Caco-2 (cell line): ENCODE measurements at regions not wholly inside any gene's neighbourhood (a gene's known extent, or its start where the extent isn't known, plus 50 kb on each side); places are given as distances from the start of the nearest gene placed in this dataset.

Source experiments
- BruUV-seq: library from RNA; stranded (reverse); fragments of 400-500 nt; replicated peaks from 2 replicates; lab custom pipeline; 2021; lab: Mats Ljungman, UMichigan
- CTCF ChIA-PET: fragments of 300-600 bp; sonication (Branson Sonifier 250); formaldehyde crosslinking; loops from one replicate; lab custom pipeline; 2022; ENCODE audit warnings: antibody characterized with exemption; lab: Charles Lee
- POLR2A ChIA-PET: fragments of 300-600 bp; sonication (Branson Sonifier 250); formaldehyde crosslinking; loops from one replicate; lab custom pipeline; 2022; ENCODE audit warnings: antibody characterized with exemption; lab: Charles Lee
- DNase-seq, 2 experiments: peaks; one replicate each; pipeline versions ENCODE4 v3.0.0 to v3.0.0-alpha.2; 2020 to 2022
- H3K27me3 ChIP-seq: replicated peaks from 2 replicates; pipeline ENCODE4 v1.6.0; 2011; ENCODE audit warnings: low read length; ENCODE audit not compliant: control insufficient read depth, insufficient read depth
- H3K36me3 ChIP-seq: 2 replicates; pipeline ENCODE4 v1.5.1; 2011; ENCODE audit warnings: low read length; ENCODE audit not compliant: control insufficient read depth, insufficient read depth
- H3K4me1 ChIP-seq: fragments of 250-450 bp; sonication (Bioruptor Pico); 2 replicates; pipeline ENCODE4 v1.5.1; 2020; ENCODE audit warnings: mild to moderate bottlenecking
- H3K4me3 ChIP-seq: 2 replicates; pipeline ENCODE4 v1.5.1; 2011; ENCODE audit warnings: low read depth, mild to moderate bottlenecking, control low read depth, low read length
- H3K9me3 ChIP-seq: fragments of 250-450 bp; sonication (Bioruptor Pico); 2 replicates; pipeline ENCODE4 v1.5.1; 2020; ENCODE audit warnings: mild to moderate bottlenecking, moderate library complexity
- H3K27ac Mint-ChIP-seq: one replicate; pipeline ENCODE4 v1.8.0; 2022; ENCODE audit warnings: mixed read lengths; ENCODE audit not compliant: unreplicated experiment
- H3K27me3 Mint-ChIP-seq: one replicate; pipeline ENCODE4 v1.8.0; 2022; ENCODE audit warnings: mixed read lengths; ENCODE audit not compliant: insufficient read depth, unreplicated experiment
- H3K36me3 Mint-ChIP-seq: one replicate; pipeline ENCODE4 v1.8.0; 2022; ENCODE audit warnings: mild to moderate bottlenecking, mixed read lengths; ENCODE audit not compliant: insufficient read depth, unreplicated experiment
- H3K4me1 Mint-ChIP-seq: one replicate; pipeline ENCODE4 v1.8.0; 2022; ENCODE audit warnings: low read depth, mixed read lengths; ENCODE audit not compliant: unreplicated experiment
- H3K4me3 Mint-ChIP-seq: one replicate; pipeline ENCODE4 v1.8.0; 2022; ENCODE audit warnings: mild to moderate bottlenecking, moderate library complexity, mixed read lengths; ENCODE audit not compliant: unreplicated experiment
- H3K9me3 Mint-ChIP-seq: one replicate; pipeline ENCODE4 v1.8.0; 2022; ENCODE audit warnings: mixed read lengths; ENCODE audit not compliant: unreplicated experiment
- intact Hi-C: fragments of 100-400 bp; cut with micrococcal nuclease; formaldehyde crosslinking; loops from one replicate; pipeline ENCODE4 v1.10.0; 2022; ENCODE audit not compliant: unreplicated experiment
- TF ChIP-seq, protein P1 (sequence below), 2 experiments: fragments of 200-600 bp in 1 of 2; IDR thresholded peaks; 1 replicate in 1 of 2; 2 replicates in 1 of 2; pipeline versions ENCODE4 v1.5.1 to v1.8.0; 2011 to 2022; ENCODE audit warnings: antibody characterized with exemption in 1 of 2, control low read depth in 1 of 2, inconsistent platforms in 1 of 2, low read depth in 1 of 2, low read length in 1 of 2, mild to moderate bottlenecking in 1 of 2, moderate library complexity in 1 of 2; ENCODE audit not compliant: insufficient read depth in 1 of 2, severe bottlenecking in 1 of 2, unreplicated experiment in 1 of 2

DNA sequence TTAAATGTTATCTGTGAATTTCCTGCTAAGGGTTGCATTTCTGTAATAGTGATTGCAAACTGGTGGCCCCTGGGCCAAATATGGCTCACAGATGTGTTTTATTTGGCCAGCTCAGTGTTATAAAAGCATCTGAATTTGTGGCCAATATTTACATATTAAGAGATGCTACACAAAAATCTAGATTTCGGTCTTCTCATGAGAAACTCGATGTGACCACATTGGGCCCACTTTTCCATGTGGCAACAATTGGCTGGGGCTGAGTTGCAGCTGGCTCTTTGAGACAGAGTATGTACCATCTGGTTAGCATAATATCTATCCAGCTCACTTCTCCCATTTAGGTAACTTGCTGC is 244.5 kb upstream of the POU2AF2 start:
- Mint-ChIP-seq H3K4me3 (no peak overlapping the region), H3K36me3 (no peaks in the 10 kb centered on the region), H3K9me3 (no peaks in the 10 kb centered on the region), H3K4me1 (no peaks in the 10 kb centered on the region), H3K27me3 (peaks cover 4% of the 10 kb centered on the region), H3K27ac (no peak overlapping the region)
- TF ChIP-seq, protein P1, sequence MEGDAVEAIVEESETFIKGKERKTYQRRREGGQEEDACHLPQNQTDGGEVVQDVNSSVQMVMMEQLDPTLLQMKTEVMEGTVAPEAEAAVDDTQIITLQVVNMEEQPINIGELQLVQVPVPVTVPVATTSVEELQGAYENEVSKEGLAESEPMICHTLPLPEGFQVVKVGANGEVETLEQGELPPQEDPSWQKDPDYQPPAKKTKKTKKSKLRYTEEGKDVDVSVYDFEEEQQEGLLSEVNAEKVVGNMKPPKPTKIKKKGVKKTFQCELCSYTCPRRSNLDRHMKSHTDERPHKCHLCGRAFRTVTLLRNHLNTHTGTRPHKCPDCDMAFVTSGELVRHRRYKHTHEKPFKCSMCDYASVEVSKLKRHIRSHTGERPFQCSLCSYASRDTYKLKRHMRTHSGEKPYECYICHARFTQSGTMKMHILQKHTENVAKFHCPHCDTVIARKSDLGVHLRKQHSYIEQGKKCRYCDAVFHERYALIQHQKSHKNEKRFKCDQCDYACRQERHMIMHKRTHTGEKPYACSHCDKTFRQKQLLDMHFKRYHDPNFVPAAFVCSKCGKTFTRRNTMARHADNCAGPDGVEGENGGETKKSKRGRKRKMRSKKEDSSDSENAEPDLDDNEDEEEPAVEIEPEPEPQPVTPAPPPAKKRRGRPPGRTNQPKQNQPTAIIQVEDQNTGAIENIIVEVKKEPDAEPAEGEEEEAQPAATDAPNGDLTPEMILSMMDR (IDR thresholded peaks at IDR 0.05; ENCODE audit: insufficient read depth in 1 of 2, low read depth in 1 of 2, low read length in 1 of 2, severe bottlenecking in 1 of 2, unreplicated experiment in 1 of 2) = no peak
- BruUV-seq = no TSS peak
- Histone ChIP-seq H3K4me1 (no peaks in the 10 kb centered on the region), H3K27me3 (no peaks in the 10 kb centered on the region; the same call in 1 of the 2 replicates), H3K36me3 (no peaks in the 10 kb centered on the region), H3K9me3 (no peaks in the 10 kb centered on the region), H3K4me3 (no peak overlapping the region)
- ChIA-PET CTCF (no interaction called here), POLR2A (no interaction called here)
- DNase-seq = no peak
- intact Hi-C loops = no loop called here

DNA sequence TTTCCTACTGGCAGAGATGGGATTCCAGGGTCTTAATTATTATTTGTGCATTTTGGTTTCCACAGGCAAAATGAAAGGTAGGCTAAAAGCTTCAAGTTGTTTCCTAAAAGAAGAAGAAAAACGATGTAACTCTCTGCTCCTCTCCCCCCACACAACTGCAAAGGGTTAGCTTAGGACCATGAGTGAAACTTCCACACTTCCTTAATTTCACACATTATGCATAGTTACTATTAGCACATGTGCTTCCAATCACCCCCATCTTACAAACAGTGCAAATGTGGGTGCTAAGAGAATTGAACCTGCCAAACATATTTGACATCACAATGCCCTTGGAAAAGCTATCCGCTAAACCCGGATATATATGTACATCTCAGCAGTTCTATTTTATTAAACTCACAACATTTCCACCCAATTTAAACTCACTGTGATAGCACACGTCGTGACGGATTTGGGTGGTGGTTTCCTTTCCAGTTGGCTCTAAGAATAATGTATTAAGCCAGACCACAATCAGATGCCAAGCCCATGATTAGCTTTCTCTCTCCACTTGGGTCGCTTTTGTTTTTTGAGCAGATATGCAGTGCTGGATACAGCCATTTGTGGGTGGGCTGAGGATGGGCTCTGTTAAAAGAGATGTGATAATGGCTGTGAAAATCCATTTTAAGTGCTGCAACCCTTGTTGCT is 245.0 kb upstream of the POU2AF2 start:
- TF ChIP-seq, protein P1 (IDR thresholded peaks at IDR 0.05; ENCODE audit: insufficient read depth in 1 of 2, low read depth in 1 of 2, low read length in 1 of 2, severe bottlenecking in 1 of 2, unreplicated experiment in 1 of 2) = no peak
- ChIA-PET POLR2A (no interaction called here), CTCF (no interaction called here)
- intact Hi-C loops = no loop called here
- H3K9me3 Mint-ChIP-seq = no peaks in the 10 kb centered on the region
- Histone ChIP-seq H3K9me3 (no peaks in the 10 kb centered on the region), H3K4me3 (no peak overlapping the region), H3K36me3 (no peaks in the 10 kb centered on the region), H3K4me1 (no peaks in the 10 kb centered on the region), H3K27me3 (no peaks in the 10 kb centered on the region; the same call in 1 of the 2 replicates)
- no peaks in the 10 kb centered on the region for H3K36me3 Mint-ChIP-seq
- H3K27me3 Mint-ChIP-seq = peaks cover 6% of the 10 kb centered on the region
- no TSS peak for BruUV-seq
- no peak overlapping the region for H3K27ac Mint-ChIP-seq
- H3K4me1 Mint-ChIP-seq = no peaks in the 10 kb centered on the region
- no peak for DNase-seq
- H3K4me3 Mint-ChIP-seq = no peak overlapping the region

DNA sequence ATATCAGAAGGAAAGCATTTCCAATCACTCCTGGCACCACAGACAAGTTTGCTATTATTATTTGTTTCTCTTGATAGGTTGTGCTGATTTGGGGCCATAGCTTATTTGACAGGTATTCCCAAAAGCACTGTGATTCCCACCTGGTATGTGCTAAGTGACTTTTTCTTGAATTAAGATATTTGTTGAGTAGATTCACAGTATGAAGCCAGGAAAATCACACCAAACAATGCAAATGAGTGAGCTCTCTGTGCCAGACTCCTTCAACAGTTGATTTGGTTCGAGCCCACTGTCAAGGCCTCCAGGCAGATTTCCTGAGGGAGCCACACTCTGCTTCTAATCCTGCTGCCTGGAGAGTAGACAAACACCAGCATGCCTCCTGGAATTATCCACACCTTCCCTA is 253.0 kb upstream of the POU2AF2 start:
- no peaks in the 10 kb centered on the region for H3K9me3 ChIP-seq
- no TSS peak for BruUV-seq
- H3K4me3 ChIP-seq = no peak overlapping the region
- Mint-ChIP-seq H3K27ac (no peak overlapping the region), H3K36me3 (no peaks in the 10 kb centered on the region), H3K27me3 (peaks cover 18% of the 10 kb centered on the region), H3K4me1 (no peaks in the 10 kb centered on the region), H3K9me3 (no peaks in the 10 kb centered on the region), H3K4me3 (no peak overlapping the region)
- no peaks in the 10 kb centered on the region for H3K4me1 ChIP-seq
- ChIA-PET POLR2A (no interaction called here), CTCF (no interaction called here)
- H3K27me3 ChIP-seq = peaks cover 1% of the 10 kb centered on the region
- H3K36me3 ChIP-seq = no peaks in the 10 kb centered on the region
- TF ChIP-seq, protein P1 (IDR thresholded peaks at IDR 0.05; ENCODE audit: insufficient read depth in 1 of 2, low read depth in 1 of 2, low read length in 1 of 2, severe bottlenecking in 1 of 2, unreplicated experiment in 1 of 2) = no peak
- no peak for DNase-seq
- intact Hi-C loops = no loop called here
